OCI-LY3 (cell line): ENCODE measurements at regions not wholly inside any gene's neighbourhood (a gene's known extent, or its start where the extent isn't known, plus 50 kb on each side); places are given as distances from the start of the nearest gene placed in this dataset.

Experiments used
- CTCF ChIP-seq: fragments of 200-600, 300-600 bp; sonication (generic); IDR thresholded peaks from 2 replicates; pipeline ENCODE4 v1.5.1; 2014; ENCODE audit warnings: antibody characterized with exemption, low read length, low read depth
- EZH2phosphoT487 ChIP-seq: fragments of 200-600 bp; shearing (Covaris generic); IDR thresholded peaks from 2 replicates; pipeline ENCODE4 v1.6.1; 2018; ENCODE audit warnings: antibody characterized with exemption, mixed run types, low read depth

DNA sequence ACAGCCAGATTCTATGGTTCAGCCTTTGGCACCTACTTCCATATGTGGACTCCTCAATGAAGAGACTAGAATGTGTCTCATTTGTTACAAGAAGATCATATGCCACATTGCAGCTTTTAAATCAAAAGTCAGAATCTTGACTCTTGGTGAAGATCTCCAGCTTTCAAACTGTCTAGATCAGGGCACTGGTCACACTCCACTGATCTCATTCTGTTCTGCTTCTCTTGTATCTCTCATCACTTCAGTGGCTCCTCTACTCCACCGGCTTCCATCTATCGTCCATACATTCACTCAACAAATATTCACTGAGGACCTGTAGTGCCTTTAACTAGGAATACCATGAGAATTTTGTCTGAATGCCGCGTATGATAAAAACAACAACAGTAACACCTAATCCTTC is 203.3 kb upstream of the LPP start:
- no peak for TF ChIP-seq CTCF
- no peak for TF ChIP-seq EZH2phosphoT487
